Left ventricle myocardium inferior (tissue), 1 donor: ENCODE measurements at regions not wholly inside any gene's neighbourhood (a gene's known extent, or its start where the extent isn't known, plus 50 kb on each side); places are given as distances from the start of the nearest gene placed in this dataset.
A peak's percentile ranks its signal among the peaks of the same experiment; 100 is the strongest.

ENCODE experiments used
- DNase-seq: peaks from one replicate; pipeline ENCODE4 v3.0.0-alpha.2; 2020
- H3K27ac ChIP-seq: fragments of 200-600 bp; replicated peaks from 2 replicates; pipeline ENCODE4 v1.8.0; 2021
- H3K27me3 ChIP-seq: fragments of 200-600 bp; 2 replicates; pipeline ENCODE4 v1.8.0; 2021; ENCODE audit warnings: low read depth
- H3K36me3 ChIP-seq: fragments of 200-600 bp; 2 replicates; pipeline ENCODE4 v1.8.0; 2021
- H3K4me1 ChIP-seq: fragments of 200-600 bp; 2 replicates; pipeline ENCODE4 v1.8.0; 2021
- H3K4me3 ChIP-seq: fragments of 200-600 bp; 2 replicates; pipeline ENCODE4 v1.8.0; 2021; ENCODE audit warnings: mild to moderate bottlenecking, moderate library complexity
- H3K9me3 ChIP-seq: fragments of 200-600 bp; replicated peaks from 2 replicates; pipeline ENCODE4 v1.8.0; 2021
- CTCF ChIP-seq: fragments of 200-600 bp; IDR thresholded peaks from 2 replicates; pipeline ENCODE4 v1.8.0; 2021; ENCODE audit warnings: antibody characterized with exemption, mild to moderate bottlenecking, borderline replicate concordance
- intact Hi-C: fragments of 100-400 bp; cut with micrococcal nuclease; formaldehyde crosslinking; loops from one replicate; pipeline ENCODE4 v1.11.0; 2022
- donor health status: DM: no; HTN: yes; CAD: no; lungs with severe emphysema.

GRCh38 chr2:175576270-175576669 is 394.8 kb upstream of the ATP5MC3 start:
- intact Hi-C loops = no loop called here
- no peak for TF ChIP-seq CTCF
- Histone ChIP-seq H3K9me3 (no peaks in the 10 kb centered on the region), H3K4me3 (no peak overlapping the region), H3K36me3 (no peaks in the 10 kb centered on the region), H3K4me1 (no peaks in the 10 kb centered on the region), H3K27ac (no peak overlapping the region), H3K27me3 (peaks cover 3% of the 10 kb centered on the region)
- no peak for DNase-seq

- Histone ChIP-seq H3K36me3 (no peaks in the 10 kb centered on the region), H3K27ac (no peak overlapping the region), H3K4me1 (no peaks in the 10 kb centered on the region), H3K9me3 (no peaks in the 10 kb centered on the region), H3K27me3 (peaks cover 3% of the 10 kb centered on the region), H3K4me3 (no peak overlapping the region)
- no peak for TF ChIP-seq CTCF
- intact Hi-C loops = no loop called here
- DNase-seq = no peak
Observed at GRCh38 chr2:175575346-175576258, 394.1 kb upstream of the ATP5MC3 start.

- Histone ChIP-seq H3K36me3 (no peaks in the 10 kb centered on the region), H3K27ac (no peak overlapping the region), H3K9me3 (no peaks in the 10 kb centered on the region), H3K4me3 (no peak overlapping the region), H3K27me3 (peaks cover 3% of the 10 kb centered on the region), H3K4me1 (no peaks in the 10 kb centered on the region)
- DNase-seq = no peak
- intact Hi-C loops = no loop called here
- TF ChIP-seq CTCF = no peak
Observed at GRCh38 chr2:175574069-175574468, 392.6 kb upstream of the ATP5MC3 start.

DNA sequence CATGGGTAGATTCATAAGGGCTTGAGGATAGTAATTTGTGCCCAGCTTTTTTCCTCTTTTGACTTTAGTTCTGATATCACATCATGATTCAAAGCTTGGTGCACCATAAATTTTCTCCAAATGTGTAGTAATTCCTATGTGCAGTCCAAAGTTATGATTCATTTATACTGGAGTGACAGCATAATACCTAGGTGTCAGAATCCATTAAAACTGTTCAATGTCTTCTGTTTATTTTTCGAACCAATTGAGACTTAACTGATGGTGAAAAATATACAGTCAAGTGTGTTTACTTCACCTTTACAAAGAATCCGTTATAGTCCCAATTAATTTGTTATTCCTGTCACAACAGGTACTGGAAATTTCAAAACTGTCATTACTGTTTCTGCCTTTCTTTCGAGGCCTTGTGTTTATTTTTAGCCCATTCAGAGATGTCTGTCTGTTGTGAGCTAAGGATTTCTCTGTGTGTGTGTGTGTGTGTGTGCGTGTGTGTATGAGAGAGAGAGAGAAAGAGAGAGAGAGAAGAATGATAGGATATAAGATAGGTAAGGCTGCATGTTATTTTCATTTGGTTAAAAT is 389.7 kb upstream of the ATP5MC3 start:
- intact Hi-C loops = no loop called here
- Histone ChIP-seq H3K4me3 (no peak overlapping the region), H3K36me3 (no peaks in the 10 kb centered on the region), H3K4me1 (no peaks in the 10 kb centered on the region), H3K27ac (no peak overlapping the region), H3K27me3 (peaks cover under 1% of the 10 kb centered on the region), H3K9me3 (no peaks in the 10 kb centered on the region)
- TF ChIP-seq CTCF = no peak
- DNase-seq = no peak

- no peaks in the 10 kb centered on the region for H3K36me3 ChIP-seq
- intact Hi-C loops = no loop called here
- no peaks in the 10 kb centered on the region for H3K9me3 ChIP-seq
- no peaks in the 10 kb centered on the region for H3K27me3 ChIP-seq
- no peak for DNase-seq
- H3K4me1 ChIP-seq = no peaks in the 10 kb centered on the region
- TF ChIP-seq CTCF = no peak
- H3K27ac ChIP-seq = no peak overlapping the region
- H3K4me3 ChIP-seq = peak overlapping the region; percentile 32
Observed at GRCh38 chr2:175568109-175568730, 386.7 kb upstream of the ATP5MC3 start.
